ENCODE measurements at regions not wholly inside any gene's neighbourhood (a gene's known extent, or its start where the extent isn't known, plus 50 kb on each side); places are given as distances from the start of the nearest gene placed in this dataset.

DNA sequence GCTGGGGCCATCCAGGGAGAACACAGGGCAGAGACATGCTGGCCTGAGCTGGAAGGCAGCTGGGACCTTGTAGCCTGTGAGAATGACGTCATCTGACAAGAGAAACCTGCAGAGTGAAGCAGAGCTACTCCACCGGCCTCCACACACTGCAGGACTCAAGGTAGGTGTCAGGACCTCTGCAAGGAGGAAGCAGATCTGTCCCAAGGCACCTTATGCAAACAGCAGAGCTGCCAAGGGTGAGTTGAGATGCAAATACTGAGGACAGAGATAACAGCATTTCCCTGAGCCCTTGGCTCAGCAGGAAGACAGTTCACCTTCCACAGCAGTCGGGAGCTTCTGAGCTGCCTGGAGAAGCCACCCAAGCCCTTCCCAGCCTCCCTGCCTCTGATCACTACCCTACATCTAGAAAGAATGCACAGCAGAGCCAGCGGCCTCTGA is 51.9 kb upstream of the IGSF9B start:
- H3K4me3 Mint-ChIP-seq, result no peak overlapping the region
- no peaks in the 10 kb centered on the region for H3K4me1 Mint-ChIP-seq
- CTCF ChIA-PET, result interaction anchor here (1.0 kb wide), 1 partner anchor 20 kb away, joined by 3 read pairs; no protein-coding TSS in a partner anchor
- no peaks in the 10 kb centered on the region for H3K36me3 Mint-ChIP-seq
- no peak overlapping the region for H3K27ac Mint-ChIP-seq
- DNase-seq, result no peak
- H3K9me3 Mint-ChIP-seq (ENCODE audit: low read depth), result no peaks in the 10 kb centered on the region
- ATAC-seq, result no peak
- H3K27me3 Mint-ChIP-seq, result peaks cover 44% of the 10 kb centered on the region

DNA sequence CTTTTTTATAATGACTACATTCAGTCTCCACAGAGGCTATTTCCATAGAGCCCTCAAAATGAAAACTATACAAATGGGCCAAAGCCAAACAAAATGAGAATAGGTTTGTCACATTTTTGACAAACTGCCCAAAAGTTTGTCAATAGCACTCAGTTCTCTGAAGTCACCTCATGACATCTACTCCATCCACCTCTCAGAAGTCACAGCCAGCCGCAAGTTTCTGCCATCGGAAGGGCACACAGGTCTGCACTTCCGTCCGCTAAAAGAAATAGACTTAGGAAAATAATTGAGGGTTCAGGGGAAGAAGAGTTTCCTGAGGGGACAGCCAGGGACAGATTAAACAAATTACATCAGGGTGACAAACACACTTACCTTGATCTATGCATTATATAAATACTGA is 55.4 kb upstream of the JAM3 start:
- H3K27me3 Mint-ChIP-seq, result peaks cover 67% of the 10 kb centered on the region

DNA sequence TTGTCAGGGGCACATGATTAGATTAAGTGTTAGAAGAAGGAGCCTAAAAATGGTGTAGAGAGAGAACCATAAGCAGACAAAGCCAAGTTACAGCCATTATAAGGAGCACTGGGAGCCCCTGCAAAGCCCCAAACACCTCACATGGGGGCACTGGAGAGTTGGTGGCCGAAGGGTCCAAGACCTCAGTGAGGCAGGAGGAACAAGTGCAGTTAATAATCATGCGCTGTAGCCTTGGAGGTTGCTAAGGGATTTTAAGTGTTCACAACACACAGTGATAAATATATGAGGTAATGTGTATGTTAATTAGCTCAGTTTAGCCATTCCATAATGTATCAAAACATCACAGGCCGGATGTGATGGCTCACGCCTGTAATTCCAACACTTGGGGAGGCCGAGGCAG is 54.4 kb upstream of the JAM3 start:
- H3K9me3 Mint-ChIP-seq (ENCODE audit: low read depth), result no peaks in the 10 kb centered on the region
- ATAC-seq, result no peak
- H3K27ac Mint-ChIP-seq, result no peak overlapping the region
- no peak for DNase-seq
- H3K27me3 Mint-ChIP-seq, result peaks cover 70% of the 10 kb centered on the region
- no peaks in the 10 kb centered on the region for H3K4me1 Mint-ChIP-seq
- CTCF ChIA-PET, result no interaction called here
- H3K36me3 Mint-ChIP-seq, result no peaks in the 10 kb centered on the region
- H3K4me3 Mint-ChIP-seq, result no peak overlapping the region

More for the DNA sequence above, 55.4 kb upstream of the JAM3 start:
- DNase-seq (no peak), ATAC-seq (no peak)
- CTCF ChIA-PET, result no interaction called here
- no peak overlapping the region for H3K4me3 Mint-ChIP-seq
- H3K36me3 Mint-ChIP-seq, result no peaks in the 10 kb centered on the region
- no peaks in the 10 kb centered on the region for H3K9me3 Mint-ChIP-seq (ENCODE audit: low read depth)
- no peaks in the 10 kb centered on the region for H3K4me1 Mint-ChIP-seq
- no peak overlapping the region for H3K27ac Mint-ChIP-seq

DNA sequence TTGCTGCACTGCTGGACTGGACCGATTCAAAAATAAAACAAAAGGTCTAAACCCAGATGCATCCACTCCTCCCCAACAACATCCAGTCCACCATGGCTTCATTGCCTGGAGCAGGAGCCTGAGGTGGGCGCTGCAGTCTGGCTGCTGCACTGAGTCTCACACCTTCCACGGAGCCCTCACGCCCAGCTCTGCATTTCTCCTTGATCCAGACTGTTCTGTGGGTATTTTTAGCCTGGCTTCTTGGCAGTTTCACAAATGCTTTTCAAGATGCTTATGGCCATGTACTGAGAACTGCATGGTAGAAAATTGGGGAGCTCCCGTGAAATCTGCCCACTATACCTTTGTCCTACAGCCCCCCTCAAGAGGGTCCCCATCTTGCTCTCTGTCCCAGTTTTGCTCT is 53.3 kb upstream of the JAM3 start:
- H3K4me1 Mint-ChIP-seq, result no peaks in the 10 kb centered on the region
- CTCF ChIA-PET, result interaction anchor here (0.7 kb wide), 1 partner anchor 11 kb away, joined by 3 read pairs; no protein-coding TSS in a partner anchor
- H3K4me3 Mint-ChIP-seq, result no peak overlapping the region
- H3K9me3 Mint-ChIP-seq (ENCODE audit: low read depth), result no peaks in the 10 kb centered on the region
- no peaks in the 10 kb centered on the region for H3K36me3 Mint-ChIP-seq
- DNase-seq (no peak), ATAC-seq (no peak)
- no peak overlapping the region for H3K27ac Mint-ChIP-seq
- H3K27me3 Mint-ChIP-seq, result peaks cover 70% of the 10 kb centered on the region

DNA sequence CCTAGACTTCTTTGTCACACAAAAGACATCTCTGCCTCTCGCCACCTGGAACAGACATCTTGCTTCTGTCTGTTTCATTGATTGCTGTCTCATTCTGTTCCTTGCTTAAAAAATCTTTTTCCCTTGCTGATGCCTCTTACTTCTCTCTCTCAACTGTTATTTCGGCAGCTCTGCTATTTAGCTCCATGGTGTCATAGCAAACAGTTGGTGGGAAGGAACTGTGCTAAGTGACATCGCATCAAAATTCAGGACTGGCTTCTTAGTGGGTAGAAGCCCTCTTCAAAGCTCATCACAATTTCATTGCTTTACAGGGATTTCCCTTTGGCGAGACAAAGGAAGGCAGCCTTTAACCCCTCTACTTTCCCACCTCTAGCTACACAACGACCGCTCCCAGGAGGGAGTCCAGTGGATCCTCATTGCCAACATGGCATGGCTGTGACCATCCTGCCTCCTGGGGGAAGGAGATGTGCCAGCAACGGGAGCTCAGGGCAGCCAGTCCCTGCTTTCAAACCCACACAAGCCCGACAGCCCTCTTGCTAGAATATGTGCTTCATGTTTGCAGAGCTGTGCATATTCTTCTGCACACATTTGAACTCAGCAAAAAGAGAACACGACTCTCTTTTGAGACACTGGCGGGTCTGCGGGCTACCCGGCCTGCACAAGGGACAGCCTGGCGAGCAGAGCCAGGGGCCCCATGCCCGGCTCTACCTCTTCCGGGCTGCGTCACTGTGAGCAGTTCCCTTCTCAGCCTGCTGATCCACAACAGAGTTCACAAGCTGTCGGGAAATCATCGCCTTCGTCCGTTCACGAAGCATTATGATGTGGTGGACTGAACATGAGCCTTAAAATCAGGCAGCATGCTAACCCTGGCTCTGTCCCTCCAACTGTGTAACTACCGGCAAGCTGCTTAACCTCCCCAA is 51.1 kb upstream of the JAM3 start:
- DNase-seq, result no peak
- H3K9me3 Mint-ChIP-seq (ENCODE audit: low read depth), result no peaks in the 10 kb centered on the region
- H3K27me3 Mint-ChIP-seq, result peaks cover 59% of the 10 kb centered on the region
- H3K4me3 Mint-ChIP-seq, result no peak overlapping the region
- no peaks in the 10 kb centered on the region for H3K4me1 Mint-ChIP-seq
- no peak overlapping the region for H3K27ac Mint-ChIP-seq
- no peaks in the 10 kb centered on the region for H3K36me3 Mint-ChIP-seq
- no peak for ATAC-seq
- CTCF ChIA-PET, result interaction anchor here (0.9 to 2.1 kb wide), 2 partner anchors 10 to 32 kb away, joined by 3 to 5 read pairs; no protein-coding TSS in a partner anchor

All from activated CD8-positive, alpha-beta memory T cell treated with anti-CD3 and anti-CD28 coated beads, Interleukin-2, amount 10 ng/mL, durations not matched to agents 7 days and 5 days (primary cell).